SK-N-DZ (cell line): ENCODE measurements at regions not wholly inside any gene's neighbourhood (a gene's known extent, or its start where the extent isn't known, plus 50 kb on each side); places are given as distances from the start of the nearest gene placed in this dataset.

Source experiments
- DNase-seq: peaks from one replicate; pipeline ENCODE4 v3.0.0-alpha.2; 2015; ENCODE audit warnings: low spot score

DNA sequence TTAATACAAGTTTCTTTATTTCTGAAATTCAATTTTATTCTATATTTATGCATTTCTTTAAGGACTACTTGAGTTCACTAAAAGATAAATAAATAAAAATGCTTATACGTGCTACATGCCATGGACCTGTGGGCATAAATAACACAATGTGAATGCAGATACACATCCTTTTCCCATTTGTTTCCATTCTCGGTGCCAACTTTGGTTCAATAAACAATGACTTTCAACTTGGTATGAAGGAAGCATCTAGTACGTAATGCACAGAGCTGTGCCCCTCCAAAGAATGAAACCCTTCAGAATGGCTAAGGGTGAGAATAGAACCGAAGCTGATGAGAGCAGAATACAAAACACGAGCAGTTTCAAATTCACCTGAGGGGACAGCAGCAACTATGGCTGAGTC lies 409.3 kb downstream of the MTX2 start:
- DNase-seq, result no peak

- DNase-seq, result no peak
Observed at GRCh38 chr2:176679061-176679669, 409.9 kb downstream of the MTX2 start.

- no peak for DNase-seq
Observed at GRCh38 chr2:176680916-176681516, 411.8 kb downstream of the MTX2 start.

DNA sequence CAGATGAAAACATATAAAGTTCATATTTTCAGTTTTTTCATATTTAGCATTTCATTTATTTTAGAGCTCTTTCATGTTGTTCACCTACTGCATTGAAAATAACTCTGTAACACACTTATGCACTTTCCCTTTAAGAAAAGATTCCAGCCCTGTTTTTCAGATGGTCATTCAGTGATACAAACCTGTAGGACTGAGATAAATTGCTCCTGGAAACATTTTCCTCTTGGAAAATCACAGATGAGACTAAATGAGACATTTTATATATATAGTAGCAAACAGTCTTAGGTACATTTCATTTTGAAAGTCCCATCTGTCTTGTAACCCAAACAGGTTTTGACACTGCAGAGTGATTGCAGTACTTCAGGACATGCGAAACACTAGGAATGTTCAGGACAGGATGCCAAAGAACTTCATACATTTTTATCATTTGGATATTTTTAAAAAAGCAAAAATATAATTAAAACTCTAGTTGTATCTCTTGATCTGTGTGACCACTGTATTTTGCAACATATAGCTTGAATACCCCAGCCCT lies 412.4 kb downstream of the MTX2 start:
- no peak for DNase-seq

- no peak for DNase-seq
Observed at GRCh38 chr2:176682278-176682677, 413.0 kb downstream of the MTX2 start.

DNA sequence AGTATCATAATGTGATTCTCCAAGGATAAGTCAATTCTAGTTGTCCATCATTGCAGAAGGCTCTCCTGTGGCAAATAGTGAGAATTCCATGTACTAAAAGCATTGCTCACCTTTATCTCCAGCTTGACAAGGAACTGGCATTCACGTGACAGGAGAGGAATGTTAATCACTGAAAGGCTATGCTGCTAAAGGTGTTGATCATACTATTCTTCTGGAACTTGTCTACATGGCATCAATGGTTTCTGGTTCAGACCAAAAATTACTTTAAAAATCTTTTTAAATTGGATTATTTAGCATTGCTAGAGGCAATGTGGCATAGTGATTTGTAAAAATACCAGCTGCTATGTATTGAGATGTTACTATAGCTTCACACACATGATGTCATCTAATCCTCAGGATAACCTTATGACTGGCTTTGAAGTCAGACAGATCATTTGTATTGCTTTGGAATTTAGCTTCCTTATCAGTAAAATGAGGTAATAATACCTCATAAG lies 414.4 kb downstream of the MTX2 start:
- no peak for DNase-seq

GRCh38 chr2:176685908-176686307 lies 416.7 kb downstream of the MTX2 start:
- no peak for DNase-seq

GRCh38 chr2:176686328-176686727 lies 417.1 kb downstream of the MTX2 start:
- no peak for DNase-seq

- no peak for DNase-seq
Observed at GRCh38 chr2:176687342-176687741, 418.1 kb downstream of the MTX2 start.

DNA sequence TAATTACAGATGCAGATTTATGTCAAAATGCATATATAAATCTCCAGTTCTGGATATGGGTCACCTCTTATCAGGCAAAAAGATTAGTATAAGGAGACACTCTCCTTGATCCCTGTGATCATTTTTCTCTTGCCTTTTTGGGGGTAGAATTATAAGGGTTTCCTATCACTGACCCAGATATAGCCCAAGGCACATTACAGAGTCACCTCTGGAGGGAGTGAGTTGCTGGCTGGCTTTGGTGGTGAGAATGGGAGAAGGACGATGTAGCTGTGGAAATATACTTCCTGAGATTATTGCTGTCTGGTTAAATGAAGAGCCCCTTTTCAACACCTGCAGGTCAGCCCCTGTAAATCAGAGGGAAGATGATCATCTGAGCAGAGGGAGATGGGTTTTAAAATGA lies 418.7 kb downstream of the MTX2 start:
- DNase-seq, result no peak

DNA sequence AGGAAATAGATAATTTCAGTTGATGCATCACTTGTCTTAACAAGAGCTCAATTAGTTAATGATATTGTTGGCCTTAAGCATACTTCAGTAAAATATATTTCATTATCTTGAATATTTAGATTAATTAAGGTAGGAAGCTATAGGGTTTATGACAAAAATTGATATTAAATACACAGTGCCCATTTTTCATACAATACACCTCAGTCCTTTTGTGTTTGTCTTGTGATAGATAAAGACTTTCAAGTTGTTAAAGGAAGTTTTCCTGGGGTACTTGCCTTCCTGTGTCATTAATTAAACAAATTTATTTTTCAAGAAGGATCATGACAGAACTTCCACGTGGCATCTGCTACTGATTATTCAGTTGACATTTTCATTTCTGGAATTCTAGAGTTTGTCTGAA lies 420.5 kb downstream of the MTX2 start:
- no peak for DNase-seq

DNA sequence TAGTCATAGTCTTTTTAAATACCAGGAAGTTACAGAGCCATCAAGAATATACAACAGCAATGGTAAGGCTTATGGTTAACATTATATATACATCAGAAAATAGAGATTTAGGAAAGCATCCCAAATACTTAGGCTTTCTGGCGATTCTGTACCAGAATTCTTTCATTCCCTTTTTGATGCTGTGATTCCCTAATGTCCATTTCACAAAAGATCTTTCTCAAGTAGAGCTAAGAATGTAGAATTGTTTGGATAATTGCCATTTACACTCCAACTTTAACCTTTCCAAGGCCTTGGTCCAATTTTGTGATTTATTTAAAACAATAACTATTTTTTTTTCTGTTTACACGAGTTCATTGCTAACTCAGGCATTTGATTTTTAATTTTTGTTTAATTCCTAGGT lies 422.2 kb downstream of the MTX2 start:
- DNase-seq, result no peak

DNA sequence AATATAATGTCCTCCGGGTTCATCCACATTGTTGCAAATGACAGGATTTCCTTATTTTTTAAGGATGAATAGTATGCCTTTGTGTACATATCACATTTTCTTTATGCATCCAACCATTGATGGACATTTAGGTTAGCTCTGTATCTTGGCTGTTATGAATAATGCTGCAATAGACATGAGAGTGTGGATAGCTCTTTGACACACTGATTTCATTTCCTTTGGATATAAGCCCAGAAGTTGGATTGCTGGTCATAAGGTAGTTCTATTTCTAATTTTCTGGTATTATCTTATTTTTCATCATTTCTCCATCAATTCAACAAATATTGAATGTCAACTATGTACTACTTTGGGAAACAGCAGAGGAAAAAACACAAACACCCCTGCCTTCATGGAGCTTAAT lies 423.3 kb downstream of the MTX2 start:
- DNase-seq, result no peak

GRCh38 chr2:176699098-176699497 lies 429.9 kb downstream of the MTX2 start:
- no peak for DNase-seq

DNA sequence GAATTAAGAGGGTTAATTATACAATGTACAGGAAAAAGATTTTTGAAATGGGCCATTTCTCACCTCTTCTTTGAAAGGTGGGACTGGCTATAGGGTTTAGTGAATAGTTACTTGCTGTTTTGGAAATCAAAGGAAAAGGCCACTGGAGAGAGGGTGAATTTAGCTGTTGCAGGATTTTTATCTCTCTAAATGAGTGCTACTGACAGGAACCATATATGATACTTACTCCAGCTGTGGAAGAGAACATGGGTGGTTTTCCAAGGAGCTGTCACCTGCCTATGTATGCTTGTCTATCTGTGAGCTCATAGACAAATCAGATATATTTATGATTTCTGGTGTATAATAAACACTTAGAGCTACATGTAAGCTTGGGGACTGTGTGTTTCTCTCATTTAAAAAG lies 430.4 kb downstream of the MTX2 start:
- no peak for DNase-seq

- no peak for DNase-seq
Observed at GRCh38 chr2:176702131-176702530, 432.9 kb downstream of the MTX2 start.

DNA sequence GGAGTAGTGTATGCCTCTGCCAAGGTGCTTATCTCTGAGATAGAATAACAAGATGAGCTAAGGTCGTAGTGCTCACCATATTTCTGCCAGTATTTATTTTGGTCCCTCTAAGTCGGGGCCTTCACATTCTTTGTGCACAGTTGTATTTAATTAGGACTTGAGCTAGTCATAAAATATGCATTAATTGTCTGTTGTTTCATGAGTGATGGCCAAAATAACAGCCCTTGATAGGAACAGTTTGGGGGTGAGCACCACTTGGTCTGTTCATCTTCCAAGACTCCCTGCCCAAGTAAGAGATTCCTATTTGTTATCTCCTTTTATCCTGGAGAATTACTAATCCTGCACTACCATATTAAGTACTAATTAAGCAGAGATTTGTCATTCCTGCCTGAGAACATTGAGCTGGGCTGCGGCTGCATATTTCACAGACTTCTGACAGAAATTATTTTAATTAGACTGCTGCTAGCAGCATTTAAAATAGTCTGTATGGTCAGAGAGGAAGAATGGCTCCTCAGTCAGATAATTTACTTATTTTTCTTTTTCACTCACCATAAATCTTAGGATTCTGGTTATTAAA lies 435.1 kb downstream of the MTX2 start:
- peak; percentile 72 for DNase-seq

DNA sequence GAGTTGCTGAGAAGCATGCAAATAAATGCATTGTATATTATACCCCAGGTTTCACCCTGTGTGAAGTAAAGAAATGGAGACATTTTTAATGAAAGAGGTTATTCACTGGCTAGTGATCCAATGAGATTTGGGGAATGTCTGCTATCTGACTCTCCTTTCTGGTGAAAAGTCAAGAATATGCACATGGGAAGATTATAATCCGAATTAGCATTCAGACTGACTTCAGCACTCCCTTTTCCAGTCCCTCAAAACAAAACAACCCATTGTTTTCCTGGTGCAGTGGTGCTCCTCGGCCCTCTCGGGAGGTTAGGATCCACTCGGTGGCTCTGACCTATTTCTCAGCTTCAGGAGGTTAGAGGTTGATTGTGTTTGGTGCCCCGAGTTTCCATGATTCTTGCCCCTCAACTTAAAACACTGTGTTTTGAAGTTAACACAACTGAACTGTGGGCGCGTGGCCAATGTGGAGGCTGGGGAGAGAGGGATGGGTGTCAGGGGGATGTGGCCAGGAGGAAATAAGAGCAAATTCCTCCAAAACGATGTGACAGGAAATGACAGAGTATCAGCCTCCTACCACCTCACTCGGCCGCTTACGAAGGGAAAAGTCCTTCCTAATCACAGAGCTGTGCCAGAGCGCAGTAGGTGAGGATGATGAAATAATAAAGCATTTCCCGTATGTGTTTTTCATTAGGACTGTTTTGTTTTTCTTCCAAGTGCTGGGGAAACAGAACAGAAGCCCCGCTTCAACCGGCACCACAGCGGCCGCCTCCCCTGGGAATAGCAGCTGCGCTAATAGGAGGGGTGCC lies 440.1 kb downstream of the MTX2 start:
- DNase-seq, result no peak

GRCh38 chr2:176709991-176710390 lies 440.7 kb downstream of the MTX2 start:
- no peak for DNase-seq

GRCh38 chr2:176710657-176711186 lies 441.5 kb downstream of the MTX2 start:
- peak; percentile 59 for DNase-seq

- peak; percentile 97 for DNase-seq
Observed at GRCh38 chr2:176725873-176726645, 456.8 kb downstream of the MTX2 start.
